ENCODE measurements at regions not wholly inside any gene's neighbourhood (a gene's known extent, or its start where the extent isn't known, plus 50 kb on each side); places are given as distances from the start of the nearest gene placed in this dataset.
A peak's percentile ranks its signal among the peaks of the same experiment; 100 is the strongest.

- DNase-seq = peak; percentile 30
Measured at GRCh38 chr7:18154726-18155125, 127.1 kb upstream of the PRPS1L1 start.

- DNase-seq = no peak
Measured at GRCh38 chr7:18157233-18157632, 129.6 kb upstream of the PRPS1L1 start.

- DNase-seq = no peak
Measured at GRCh38 chr7:18162657-18163056, 135.0 kb upstream of the PRPS1L1 start.

GRCh38 chr7:18163091-18163490 lies 135.4 kb upstream of the PRPS1L1 start:
- DNase-seq = no peak

- no peak for DNase-seq
Measured at GRCh38 chr7:18165166-18165565, 137.5 kb upstream of the PRPS1L1 start.

GRCh38 chr7:18166002-18166401 lies 138.4 kb upstream of the PRPS1L1 start:
- no peak for DNase-seq

GRCh38 chr7:18167815-18168214 lies 140.2 kb upstream of the PRPS1L1 start:
- DNase-seq = no peak

- DNase-seq = no peak
Measured at GRCh38 chr7:18174996-18175395, 147.3 kb upstream of the PRPS1L1 start.

GRCh38 chr7:18175801-18176450 lies 148.3 kb upstream of the PRPS1L1 start:
- DNase-seq = no peak

- DNase-seq = no peak
Measured at GRCh38 chr7:18177129-18177814, 149.6 kb upstream of the PRPS1L1 start.

GRCh38 chr7:18177815-18178660 lies 150.4 kb upstream of the PRPS1L1 start:
- peak; percentile 65 for DNase-seq

GRCh38 chr7:18179093-18179492 lies 151.4 kb upstream of the PRPS1L1 start:
- DNase-seq = peak; percentile 26

GRCh38 chr7:18180685-18181084 lies 153.0 kb upstream of the PRPS1L1 start:
- no peak for DNase-seq

GRCh38 chr7:18189500-18190126 lies 162.0 kb upstream of the PRPS1L1 start:
- no peak for DNase-seq

GRCh38 chr7:18191341-18191740 lies 163.7 kb upstream of the PRPS1L1 start:
- no peak for DNase-seq

- DNase-seq = no peak
Measured at GRCh38 chr7:18191862-18192625, 164.4 kb upstream of the PRPS1L1 start.

GRCh38 chr7:18194616-18195015 lies 167.0 kb upstream of the PRPS1L1 start:
- no peak for DNase-seq

- DNase-seq = no peak
Measured at GRCh38 chr7:18196638-18197037, 169.0 kb upstream of the PRPS1L1 start.

GRCh38 chr7:18198868-18199267 lies 171.2 kb upstream of the PRPS1L1 start:
- DNase-seq = no peak

GRCh38 chr7:18200266-18200665 lies 172.6 kb upstream of the PRPS1L1 start:
- no peak for DNase-seq

GRCh38 chr7:18200855-18201254 lies 173.2 kb upstream of the PRPS1L1 start:
- no peak for DNase-seq

GRCh38 chr7:18201350-18201749 lies 173.7 kb upstream of the PRPS1L1 start:
- DNase-seq = peak; percentile 10
